ENCODE measurements at regions not wholly inside any gene's neighbourhood (a gene's known extent, or its start where the extent isn't known, plus 50 kb on each side); places are given as distances from the start of the nearest gene placed in this dataset.

DNA sequence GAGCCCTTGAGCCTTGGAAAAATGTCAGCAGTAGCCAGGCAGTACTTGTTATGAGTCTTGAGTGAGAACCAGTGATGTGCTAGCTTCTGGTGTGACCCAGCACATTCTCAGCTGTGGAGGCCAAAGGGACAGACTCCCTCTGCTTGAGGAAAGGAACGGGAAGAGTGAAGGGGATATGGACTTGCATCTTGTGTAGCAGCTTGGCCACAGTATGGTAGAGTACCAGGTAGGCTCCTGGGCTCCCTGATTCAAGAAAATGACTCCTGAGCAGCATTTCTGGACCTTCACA lies 1601.9 kb upstream of the ADGRL3 start (continued):
- TF ChIP-seq POLR2AphosphoS5 (IDR thresholded peaks at IDR 0.05; ENCODE audit: low read depth) (no peak), JUNB (IDR thresholded peaks at IDR 0.05; ENCODE audit: unreplicated experiment) (no peak), CREB1 (CRISPR knock-in tag; IDR thresholded peaks at IDR 0.05; ENCODE audit: low read depth) (no peak), STAT1 (IDR thresholded peaks at IDR 0.05; ENCODE audit: unreplicated experiment) (no peak), ZNF331 (CRISPR knock-in tag; IDR thresholded peaks at IDR 0.05; ENCODE audit: low read depth) (no peak)
- TF ChIP-seq, protein P1, sequence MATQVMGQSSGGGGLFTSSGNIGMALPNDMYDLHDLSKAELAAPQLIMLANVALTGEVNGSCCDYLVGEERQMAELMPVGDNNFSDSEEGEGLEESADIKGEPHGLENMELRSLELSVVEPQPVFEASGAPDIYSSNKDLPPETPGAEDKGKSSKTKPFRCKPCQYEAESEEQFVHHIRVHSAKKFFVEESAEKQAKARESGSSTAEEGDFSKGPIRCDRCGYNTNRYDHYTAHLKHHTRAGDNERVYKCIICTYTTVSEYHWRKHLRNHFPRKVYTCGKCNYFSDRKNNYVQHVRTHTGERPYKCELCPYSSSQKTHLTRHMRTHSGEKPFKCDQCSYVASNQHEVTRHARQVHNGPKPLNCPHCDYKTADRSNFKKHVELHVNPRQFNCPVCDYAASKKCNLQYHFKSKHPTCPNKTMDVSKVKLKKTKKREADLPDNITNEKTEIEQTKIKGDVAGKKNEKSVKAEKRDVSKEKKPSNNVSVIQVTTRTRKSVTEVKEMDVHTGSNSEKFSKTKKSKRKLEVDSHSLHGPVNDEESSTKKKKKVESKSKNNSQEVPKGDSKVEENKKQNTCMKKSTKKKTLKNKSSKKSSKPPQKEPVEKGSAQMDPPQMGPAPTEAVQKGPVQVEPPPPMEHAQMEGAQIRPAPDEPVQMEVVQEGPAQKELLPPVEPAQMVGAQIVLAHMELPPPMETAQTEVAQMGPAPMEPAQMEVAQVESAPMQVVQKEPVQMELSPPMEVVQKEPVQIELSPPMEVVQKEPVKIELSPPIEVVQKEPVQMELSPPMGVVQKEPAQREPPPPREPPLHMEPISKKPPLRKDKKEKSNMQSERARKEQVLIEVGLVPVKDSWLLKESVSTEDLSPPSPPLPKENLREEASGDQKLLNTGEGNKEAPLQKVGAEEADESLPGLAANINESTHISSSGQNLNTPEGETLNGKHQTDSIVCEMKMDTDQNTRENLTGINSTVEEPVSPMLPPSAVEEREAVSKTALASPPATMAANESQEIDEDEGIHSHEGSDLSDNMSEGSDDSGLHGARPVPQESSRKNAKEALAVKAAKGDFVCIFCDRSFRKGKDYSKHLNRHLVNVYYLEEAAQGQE (IDR thresholded peaks at IDR 0.05; ENCODE audit: unreplicated experiment) = no peak

GRCh38 chr4:59608466-59608865 lies 1591.7 kb upstream of the ADGRL3 start:
- Histone ChIP-seq H3K27me3 (ENCODE audit: insufficient read depth) (no peaks in the 10 kb centered on the region), H3K4me2 (no peak overlapping the region), H3F3A (replicated peaks; ENCODE audit: low read depth) (no peaks in the 10 kb centered on the region), H3K27ac (ENCODE audit: low read depth) (no peak overlapping the region), H2AFZ (no peak overlapping the region), H3K79me2 (replicated peaks; ENCODE audit: insufficient read depth) (no peaks in the 10 kb centered on the region), H4K20me1 (replicated peaks; ENCODE audit: insufficient read depth) (no peaks in the 10 kb centered on the region), H3K36me3 (ENCODE audit: insufficient read depth) (no peaks in the 10 kb centered on the region), H3K9me2 (ENCODE audit: insufficient read depth) (0 out of 2 replicates have a peak, but pooled peaks cover 6% of the 10 kb centered on the region), H3K4me3 (no peak overlapping the region), H3K4me1 (ENCODE audit: insufficient read depth) (no peaks in the 10 kb centered on the region)
- Mint-ChIP-seq H3K4me1 (no peaks in the 10 kb centered on the region), H3K27ac (no peak overlapping the region), H3K9me3 (no peaks in the 10 kb centered on the region), H3K4me3 (no peak overlapping the region), H3K36me3 (ENCODE audit: low read depth) (no peaks in the 10 kb centered on the region), H3K27me3 (ENCODE audit: insufficient read depth, low read depth, poor library complexity) (no peaks in the 10 kb centered on the region)
- DNase-seq (ENCODE audit: low spot score) (no peak), ATAC-seq (no peak)
- TF ChIP-seq CREB1 (CRISPR knock-in tag; IDR thresholded peaks at IDR 0.05; ENCODE audit: low read depth) (no peak), NANOG (IDR thresholded peaks at IDR 0.05; ENCODE audit: borderline replicate concordance) (no peak), EZH2 (IDR thresholded peaks at IDR 0.05; ENCODE audit: low read depth, unreplicated experiment) (no peak), EZH2phosphoT487 (IDR thresholded peaks at IDR 0.05; ENCODE audit: unreplicated experiment) (no peak), ZNF114 (CRISPR knock-in tag; IDR thresholded peaks at IDR 0.05) (no peak), POLR2AphosphoS5 (IDR thresholded peaks at IDR 0.05; ENCODE audit: low read depth) (no peak)
- TF ChIP-seq, protein P2, sequence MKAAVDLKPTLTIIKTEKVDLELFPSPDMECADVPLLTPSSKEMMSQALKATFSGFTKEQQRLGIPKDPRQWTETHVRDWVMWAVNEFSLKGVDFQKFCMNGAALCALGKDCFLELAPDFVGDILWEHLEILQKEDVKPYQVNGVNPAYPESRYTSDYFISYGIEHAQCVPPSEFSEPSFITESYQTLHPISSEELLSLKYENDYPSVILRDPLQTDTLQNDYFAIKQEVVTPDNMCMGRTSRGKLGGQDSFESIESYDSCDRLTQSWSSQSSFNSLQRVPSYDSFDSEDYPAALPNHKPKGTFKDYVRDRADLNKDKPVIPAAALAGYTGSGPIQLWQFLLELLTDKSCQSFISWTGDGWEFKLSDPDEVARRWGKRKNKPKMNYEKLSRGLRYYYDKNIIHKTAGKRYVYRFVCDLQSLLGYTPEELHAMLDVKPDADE (IDR thresholded peaks at IDR 0.05) = no peak
- TF ChIP-seq, protein P1 (IDR thresholded peaks at IDR 0.05; ENCODE audit: unreplicated experiment) = no peak
- TF ChIP-seq, protein P3, sequence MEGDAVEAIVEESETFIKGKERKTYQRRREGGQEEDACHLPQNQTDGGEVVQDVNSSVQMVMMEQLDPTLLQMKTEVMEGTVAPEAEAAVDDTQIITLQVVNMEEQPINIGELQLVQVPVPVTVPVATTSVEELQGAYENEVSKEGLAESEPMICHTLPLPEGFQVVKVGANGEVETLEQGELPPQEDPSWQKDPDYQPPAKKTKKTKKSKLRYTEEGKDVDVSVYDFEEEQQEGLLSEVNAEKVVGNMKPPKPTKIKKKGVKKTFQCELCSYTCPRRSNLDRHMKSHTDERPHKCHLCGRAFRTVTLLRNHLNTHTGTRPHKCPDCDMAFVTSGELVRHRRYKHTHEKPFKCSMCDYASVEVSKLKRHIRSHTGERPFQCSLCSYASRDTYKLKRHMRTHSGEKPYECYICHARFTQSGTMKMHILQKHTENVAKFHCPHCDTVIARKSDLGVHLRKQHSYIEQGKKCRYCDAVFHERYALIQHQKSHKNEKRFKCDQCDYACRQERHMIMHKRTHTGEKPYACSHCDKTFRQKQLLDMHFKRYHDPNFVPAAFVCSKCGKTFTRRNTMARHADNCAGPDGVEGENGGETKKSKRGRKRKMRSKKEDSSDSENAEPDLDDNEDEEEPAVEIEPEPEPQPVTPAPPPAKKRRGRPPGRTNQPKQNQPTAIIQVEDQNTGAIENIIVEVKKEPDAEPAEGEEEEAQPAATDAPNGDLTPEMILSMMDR (conservative IDR thresholded peaks at IDR 0.05; ENCODE audit: low read depth in 2 of 2) = no peak
